GM21619 (cell line): ENCODE measurements at regions not wholly inside any gene's neighbourhood (a gene's known extent, or its start where the extent isn't known, plus 50 kb on each side); places are given as distances from the start of the nearest gene placed in this dataset.

Experiments
- ATAC-seq: cut with Tn5 transposase; IDR thresholded peaks from one replicate; pipeline ENCODE4 v1.9.1; 2021; ENCODE audit not compliant: unreplicated experiment

GRCh38 chr6:74785236-74785635 is 420.6 kb downstream of the COL12A1 start:
- no peak for ATAC-seq

- no peak for ATAC-seq
Observed at GRCh38 chr6:74782346-74782745, 423.5 kb downstream of the COL12A1 start.

DNA sequence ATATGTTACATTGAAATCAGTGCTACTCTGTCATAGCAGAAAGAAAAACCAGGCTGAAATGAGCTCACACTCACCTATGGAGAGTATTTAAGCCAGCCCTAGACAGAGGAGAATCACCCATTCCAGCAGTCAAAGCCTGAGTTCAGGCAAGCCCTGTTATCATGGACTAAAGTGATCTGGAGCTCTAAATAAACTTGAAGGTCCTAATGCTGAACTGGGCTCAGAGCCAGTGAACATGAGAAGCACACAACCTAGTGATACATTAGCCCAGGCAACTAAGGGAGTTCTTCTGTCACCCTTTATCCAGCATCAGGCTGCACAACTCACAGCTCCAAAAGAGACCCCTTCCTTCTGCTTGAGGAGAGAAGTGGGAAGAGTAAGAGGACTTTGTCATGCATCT is 425.0 kb downstream of the COL12A1 start:
- no peak for ATAC-seq

GRCh38 chr6:74768738-74769137 is 437.1 kb downstream of the COL12A1 start:
- no peak for ATAC-seq

DNA sequence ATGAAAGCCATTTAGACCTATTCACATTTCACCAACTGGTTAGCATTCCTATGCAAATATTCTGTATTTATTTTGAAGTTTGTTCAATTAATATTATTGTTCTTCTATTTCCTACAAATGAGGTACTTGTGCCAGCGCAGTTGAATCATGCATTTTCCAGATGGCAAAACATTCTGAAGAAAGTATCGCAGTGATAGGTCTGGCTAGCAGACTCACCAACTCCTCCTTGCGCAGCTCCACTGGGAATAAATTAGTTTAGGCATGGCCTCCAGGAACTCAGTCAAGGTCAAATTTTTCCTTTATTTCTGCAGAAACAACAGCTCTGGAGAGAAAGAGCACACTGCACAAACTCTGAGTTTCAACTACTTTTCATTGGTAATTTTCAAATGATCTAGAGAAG is 437.7 kb downstream of the COL12A1 start:
- no peak for ATAC-seq

DNA sequence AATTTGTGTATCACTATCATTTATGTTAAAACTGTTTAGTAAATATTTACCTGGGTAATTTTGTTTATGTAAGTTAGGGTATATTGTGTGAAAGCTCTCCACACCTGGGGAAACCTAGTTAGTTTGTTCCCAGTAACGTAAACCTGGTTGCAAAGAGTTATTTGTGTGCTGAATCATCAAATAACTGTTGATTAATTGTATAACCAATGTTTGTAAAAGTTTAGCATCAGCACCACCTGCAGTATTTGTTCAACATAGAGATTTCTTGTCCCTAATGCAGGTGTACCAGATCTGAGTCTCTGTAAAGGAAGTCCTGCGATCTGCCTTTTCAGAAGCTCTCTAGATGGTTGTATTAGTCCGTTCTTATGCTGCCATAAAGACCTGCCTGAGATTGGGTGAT is 440.4 kb downstream of the COL12A1 start:
- no peak for ATAC-seq

GRCh38 chr6:74764486-74764885 is 441.4 kb downstream of the COL12A1 start:
- no peak for ATAC-seq

GRCh38 chr6:74762841-74763240 is 443.0 kb downstream of the COL12A1 start:
- ATAC-seq: no peak

GRCh38 chr6:74757813-74758212 is 448.0 kb downstream of the COL12A1 start:
- ATAC-seq: no peak

GRCh38 chr6:74756923-74757322 is 448.9 kb downstream of the COL12A1 start:
- no peak for ATAC-seq

DNA sequence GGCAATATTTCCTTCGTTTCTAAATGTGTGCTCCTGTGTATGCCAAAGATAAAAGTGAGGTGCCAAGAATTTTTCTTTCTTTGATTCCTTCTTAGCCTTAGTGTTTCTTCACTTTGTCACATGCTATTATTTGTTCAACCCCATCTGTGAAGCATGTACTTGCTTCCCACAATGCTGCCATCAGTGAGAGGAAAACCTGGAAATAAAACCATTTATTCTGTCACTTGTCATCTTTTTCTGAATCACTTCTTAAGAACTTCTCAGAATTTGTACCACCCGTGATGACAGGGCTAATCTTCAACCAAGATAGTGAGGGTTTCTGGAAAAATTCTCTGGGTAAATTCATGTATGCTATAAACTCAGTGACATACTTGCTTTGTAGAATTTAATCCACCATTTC is 450.1 kb downstream of the COL12A1 start:
- no peak for ATAC-seq

GRCh38 chr6:74755196-74755595 is 450.7 kb downstream of the COL12A1 start:
- ATAC-seq: no peak

GRCh38 chr6:74753883-74754600 is 451.8 kb downstream of the COL12A1 start:
- ATAC-seq: no peak

DNA sequence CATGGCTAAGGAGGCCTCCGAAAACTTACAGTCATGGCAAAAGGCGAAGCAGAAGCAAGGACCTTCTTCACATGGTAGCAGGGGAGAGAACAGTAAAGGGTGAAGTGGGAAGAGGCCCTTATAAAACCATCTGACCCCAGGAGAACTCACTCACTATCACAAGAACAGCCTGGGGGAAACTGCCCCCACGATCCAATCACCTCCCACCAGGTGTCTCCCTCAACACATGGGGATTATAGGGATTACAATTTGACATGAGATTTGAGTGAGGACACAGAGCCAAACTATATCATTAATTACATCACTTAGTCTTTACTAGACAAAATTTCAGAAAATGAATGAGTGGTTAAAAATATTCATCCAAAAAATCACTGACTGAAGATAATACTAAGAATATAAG is 453.6 kb downstream of the COL12A1 start:
- ATAC-seq: no peak

GRCh38 chr6:74750826-74751225 is 455.0 kb downstream of the COL12A1 start:
- ATAC-seq: no peak

- peak; percentile 63 for ATAC-seq
Observed at GRCh38 chr6:74749211-74750147, 456.4 kb downstream of the COL12A1 start.

GRCh38 chr6:74745670-74746069 is 460.2 kb downstream of the COL12A1 start:
- no peak for ATAC-seq

- peak; percentile 79 for ATAC-seq
Observed at GRCh38 chr6:74742793-74743508, 462.9 kb downstream of the COL12A1 start.

DNA sequence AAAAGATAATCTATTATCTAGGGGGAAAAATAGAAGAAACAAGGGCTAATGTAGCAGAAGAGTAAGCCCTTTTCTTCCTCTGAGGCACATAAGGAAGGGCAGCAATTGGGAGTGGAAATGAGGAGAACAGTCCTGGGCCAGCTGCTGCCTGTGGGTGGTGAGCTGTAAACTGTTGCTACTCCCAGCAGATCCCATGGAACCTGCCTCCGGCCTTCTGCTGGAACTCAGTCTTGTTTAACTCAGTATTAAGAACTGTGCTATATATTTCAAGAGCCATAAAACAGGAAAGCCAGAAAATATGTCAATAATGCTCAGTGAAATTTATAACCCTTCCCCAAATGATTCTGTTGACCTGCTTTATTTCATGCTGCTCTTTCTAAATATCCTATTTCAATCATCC is 464.2 kb downstream of the COL12A1 start:
- ATAC-seq: no peak

DNA sequence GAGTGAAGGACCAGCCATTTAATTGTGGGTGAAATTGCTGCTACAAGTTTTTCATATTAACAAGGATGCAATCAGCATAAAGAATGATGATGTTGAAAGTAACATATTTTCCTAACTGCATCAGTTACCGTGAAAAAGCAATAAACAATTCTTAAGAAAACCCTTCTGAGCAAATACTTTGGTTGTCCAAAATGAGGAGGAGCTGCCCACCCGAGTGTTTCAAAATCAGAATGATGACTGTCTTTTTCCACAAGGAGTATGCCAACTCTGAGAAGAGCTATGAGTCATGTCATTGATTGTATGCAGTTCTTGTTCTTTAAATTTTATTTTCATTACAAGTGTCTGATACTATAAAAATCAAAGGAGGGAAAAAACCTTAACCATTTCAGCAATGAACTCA is 470.5 kb downstream of the COL12A1 start:
- ATAC-seq: no peak

- no peak for ATAC-seq
Observed at GRCh38 chr6:74734901-74735300, 471.0 kb downstream of the COL12A1 start.
